ENCODE measurements at regions not wholly inside any gene's neighbourhood (a gene's known extent, or its start where the extent isn't known, plus 50 kb on each side); places are given as distances from the start of the nearest gene placed in this dataset.

GRCh38 chr5:8138884-8139283 lies 269.9 kb downstream of the MTRR start:
- no peak overlapping the region for H3K4me3 ChIP-seq
- H3K27me3 ChIP-seq = no peaks in the 10 kb centered on the region
- TF ChIP-seq, protein P1, sequence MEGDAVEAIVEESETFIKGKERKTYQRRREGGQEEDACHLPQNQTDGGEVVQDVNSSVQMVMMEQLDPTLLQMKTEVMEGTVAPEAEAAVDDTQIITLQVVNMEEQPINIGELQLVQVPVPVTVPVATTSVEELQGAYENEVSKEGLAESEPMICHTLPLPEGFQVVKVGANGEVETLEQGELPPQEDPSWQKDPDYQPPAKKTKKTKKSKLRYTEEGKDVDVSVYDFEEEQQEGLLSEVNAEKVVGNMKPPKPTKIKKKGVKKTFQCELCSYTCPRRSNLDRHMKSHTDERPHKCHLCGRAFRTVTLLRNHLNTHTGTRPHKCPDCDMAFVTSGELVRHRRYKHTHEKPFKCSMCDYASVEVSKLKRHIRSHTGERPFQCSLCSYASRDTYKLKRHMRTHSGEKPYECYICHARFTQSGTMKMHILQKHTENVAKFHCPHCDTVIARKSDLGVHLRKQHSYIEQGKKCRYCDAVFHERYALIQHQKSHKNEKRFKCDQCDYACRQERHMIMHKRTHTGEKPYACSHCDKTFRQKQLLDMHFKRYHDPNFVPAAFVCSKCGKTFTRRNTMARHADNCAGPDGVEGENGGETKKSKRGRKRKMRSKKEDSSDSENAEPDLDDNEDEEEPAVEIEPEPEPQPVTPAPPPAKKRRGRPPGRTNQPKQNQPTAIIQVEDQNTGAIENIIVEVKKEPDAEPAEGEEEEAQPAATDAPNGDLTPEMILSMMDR (IDR thresholded peaks at IDR 0.05) = no peak
- no peaks in the 10 kb centered on the region for H3K4me1 ChIP-seq
- H3K27ac ChIP-seq = no peak overlapping the region
- DNase-seq (ENCODE audit: low spot score) = no peak
- no peaks in the 10 kb centered on the region for H3K36me3 ChIP-seq
- no peaks in the 10 kb centered on the region for H3K9me3 ChIP-seq

DNA sequence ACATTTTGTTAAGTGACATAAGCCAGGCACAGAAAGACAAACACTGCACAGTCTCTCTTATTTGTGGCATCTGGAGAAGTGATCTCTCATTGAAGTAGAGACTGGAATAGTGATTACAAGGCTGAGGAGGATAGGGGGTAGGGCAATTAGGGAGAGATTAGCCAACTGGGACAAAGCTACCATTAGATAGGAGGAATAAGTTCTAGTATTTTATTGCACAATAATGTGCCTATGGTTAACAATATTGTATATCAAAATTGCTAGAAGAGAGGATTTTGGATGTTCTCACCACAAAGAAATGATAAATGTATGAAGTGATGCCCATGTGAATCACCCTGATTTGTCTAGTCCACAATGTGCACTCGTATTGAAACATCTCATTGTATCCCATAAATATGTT lies 281.8 kb downstream of the MTRR start:
- Histone ChIP-seq H3K27me3 (no peaks in the 10 kb centered on the region), H3K9me3 (no peaks in the 10 kb centered on the region), H3K4me3 (no peak overlapping the region), H3K36me3 (no peaks in the 10 kb centered on the region), H3K27ac (no peak overlapping the region), H3K4me1 (no peaks in the 10 kb centered on the region)
- TF ChIP-seq, protein P1 (IDR thresholded peaks at IDR 0.05) = no peak
- no peak for DNase-seq (ENCODE audit: low spot score)

- no peak for DNase-seq (ENCODE audit: low spot score)
- Histone ChIP-seq H3K27ac (no peak overlapping the region), H3K36me3 (no peaks in the 10 kb centered on the region), H3K27me3 (no peaks in the 10 kb centered on the region), H3K4me1 (no peaks in the 10 kb centered on the region), H3K9me3 (no peaks in the 10 kb centered on the region), H3K4me3 (no peak overlapping the region)
- TF ChIP-seq, protein P1 (IDR thresholded peaks at IDR 0.05) = no peak
Measured at GRCh38 chr5:8156706-8157105, 287.8 kb downstream of the MTRR start.

- H3K4me1 ChIP-seq = no peaks in the 10 kb centered on the region
- H3K36me3 ChIP-seq = no peaks in the 10 kb centered on the region
- DNase-seq (ENCODE audit: low spot score) = no peak
- H3K27ac ChIP-seq = no peak overlapping the region
- H3K9me3 ChIP-seq = no peaks in the 10 kb centered on the region
- H3K4me3 ChIP-seq = no peak overlapping the region
- no peaks in the 10 kb centered on the region for H3K27me3 ChIP-seq
- TF ChIP-seq, protein P1 (IDR thresholded peaks at IDR 0.05) = no peak
Measured at GRCh38 chr5:8157320-8157822, 288.4 kb downstream of the MTRR start.

GRCh38 chr5:8176101-8176693 lies 307.2 kb downstream of the MTRR start:
- H3K36me3 ChIP-seq = no peaks in the 10 kb centered on the region
- no peaks in the 10 kb centered on the region for H3K9me3 ChIP-seq
- H3K27ac ChIP-seq = no peak overlapping the region
- no peaks in the 10 kb centered on the region for H3K4me1 ChIP-seq
- TF ChIP-seq, protein P1 (IDR thresholded peaks at IDR 0.05) = no peak
- no peak overlapping the region for H3K4me3 ChIP-seq
- H3K27me3 ChIP-seq = no peaks in the 10 kb centered on the region
- DNase-seq (ENCODE audit: low spot score) = no peak
